ENCODE measurements at regions not wholly inside any gene's neighbourhood (a gene's known extent, or its start where the extent isn't known, plus 50 kb on each side); places are given as distances from the start of the nearest gene placed in this dataset.
A peak's percentile ranks its signal among the peaks of the same experiment; 100 is the strongest.

GRCh38 chr12:91781114-91781513 lies 364.5 kb downstream of the BTG1 start:
- no peak for DNase-seq
- no peak overlapping the region for H3K27ac Mint-ChIP-seq
- H3K4me3 Mint-ChIP-seq: no peak overlapping the region
- peaks cover 1% of the 10 kb centered on the region for H3K36me3 Mint-ChIP-seq
- H3K27me3 Mint-ChIP-seq: no peaks in the 10 kb centered on the region
- H3K4me1 Mint-ChIP-seq: peaks cover 29% of the 10 kb centered on the region
- H3K9me3 Mint-ChIP-seq: peaks cover 2% of the 10 kb centered on the region

GRCh38 chr12:91778938-91779400 lies 366.7 kb downstream of the BTG1 start:
- H3K4me1 Mint-ChIP-seq: peaks cover 31% of the 10 kb centered on the region
- peaks cover 2% of the 10 kb centered on the region for H3K9me3 Mint-ChIP-seq
- H3K27me3 Mint-ChIP-seq: no peaks in the 10 kb centered on the region
- peak overlapping the region; percentile 71 for H3K4me3 Mint-ChIP-seq
- peak; percentile 17 for DNase-seq
- peak overlapping the region; percentile 88 for H3K27ac Mint-ChIP-seq
- H3K36me3 Mint-ChIP-seq: peaks cover 1% of the 10 kb centered on the region

GRCh38 chr12:91778091-91778832 lies 367.4 kb downstream of the BTG1 start:
- no peak for DNase-seq
- Mint-ChIP-seq H3K9me3 (peaks cover 2% of the 10 kb centered on the region), H3K27ac (peak overlapping the region; percentile 88), H3K4me3 (peak overlapping the region; percentile 71), H3K4me1 (peaks cover 29% of the 10 kb centered on the region), H3K27me3 (no peaks in the 10 kb centered on the region), H3K36me3 (peaks cover 1% of the 10 kb centered on the region)

GRCh38 chr12:91777268-91777992 lies 368.2 kb downstream of the BTG1 start:
- Mint-ChIP-seq H3K4me3 (no peak overlapping the region), H3K27me3 (no peaks in the 10 kb centered on the region), H3K9me3 (peaks cover 2% of the 10 kb centered on the region), H3K4me1 (peaks cover 29% of the 10 kb centered on the region), H3K27ac (peak overlapping the region; percentile 88), H3K36me3 (peaks cover 1% of the 10 kb centered on the region)
- no peak for DNase-seq

GRCh38 chr12:91774434-91774921 lies 371.2 kb downstream of the BTG1 start:
- H3K36me3 Mint-ChIP-seq: no peaks in the 10 kb centered on the region
- H3K4me1 Mint-ChIP-seq: peaks cover 28% of the 10 kb centered on the region
- H3K4me3 Mint-ChIP-seq: no peak overlapping the region
- H3K9me3 Mint-ChIP-seq: peaks cover 2% of the 10 kb centered on the region
- H3K27ac Mint-ChIP-seq: no peak overlapping the region
- DNase-seq: no peak
- no peaks in the 10 kb centered on the region for H3K27me3 Mint-ChIP-seq

- no peaks in the 10 kb centered on the region for H3K27me3 Mint-ChIP-seq
- H3K9me3 Mint-ChIP-seq: peaks cover 2% of the 10 kb centered on the region
- no peaks in the 10 kb centered on the region for H3K36me3 Mint-ChIP-seq
- DNase-seq: no peak
- H3K4me3 Mint-ChIP-seq: no peak overlapping the region
- no peak overlapping the region for H3K27ac Mint-ChIP-seq
- peaks cover 22% of the 10 kb centered on the region for H3K4me1 Mint-ChIP-seq
These were observed 371.8 kb downstream of the BTG1 start for GRCh38 chr12:91773749-91774429.

GRCh38 chr12:91772411-91772810 lies 373.2 kb downstream of the BTG1 start:
- no peaks in the 10 kb centered on the region for H3K9me3 Mint-ChIP-seq
- H3K4me3 Mint-ChIP-seq: no peak overlapping the region
- no peaks in the 10 kb centered on the region for H3K36me3 Mint-ChIP-seq
- peaks cover 8% of the 10 kb centered on the region for H3K4me1 Mint-ChIP-seq
- no peak for DNase-seq
- H3K27me3 Mint-ChIP-seq: no peaks in the 10 kb centered on the region
- H3K27ac Mint-ChIP-seq: no peak overlapping the region

- Mint-ChIP-seq H3K4me1 (peaks cover 8% of the 10 kb centered on the region), H3K36me3 (no peaks in the 10 kb centered on the region), H3K9me3 (no peaks in the 10 kb centered on the region), H3K27ac (no peak overlapping the region), H3K27me3 (no peaks in the 10 kb centered on the region), H3K4me3 (no peak overlapping the region)
- DNase-seq: no peak
These were observed 375.9 kb downstream of the BTG1 start for GRCh38 chr12:91769736-91770135.

- Mint-ChIP-seq H3K4me3 (no peak overlapping the region), H3K27ac (no peak overlapping the region), H3K36me3 (no peaks in the 10 kb centered on the region), H3K9me3 (no peaks in the 10 kb centered on the region), H3K4me1 (peaks cover 1% of the 10 kb centered on the region), H3K27me3 (no peaks in the 10 kb centered on the region)
- DNase-seq: no peak
These were observed 378.4 kb downstream of the BTG1 start for GRCh38 chr12:91767237-91767636.

- Mint-ChIP-seq H3K4me1 (peaks cover 1% of the 10 kb centered on the region), H3K27me3 (no peaks in the 10 kb centered on the region), H3K27ac (no peak overlapping the region), H3K9me3 (peaks cover 2% of the 10 kb centered on the region), H3K4me3 (no peak overlapping the region), H3K36me3 (no peaks in the 10 kb centered on the region)
- no peak for DNase-seq
These were observed 379.2 kb downstream of the BTG1 start for GRCh38 chr12:91766454-91766853.

GRCh38 chr12:91763654-91764370 lies 381.8 kb downstream of the BTG1 start:
- no peak for DNase-seq
- Mint-ChIP-seq H3K36me3 (peaks cover 4% of the 10 kb centered on the region), H3K4me1 (peaks cover 1% of the 10 kb centered on the region)

GRCh38 chr12:91753649-91754048 lies 392.0 kb downstream of the BTG1 start:
- H3K4me1 Mint-ChIP-seq: no peaks in the 10 kb centered on the region
- peaks cover 5% of the 10 kb centered on the region for H3K36me3 Mint-ChIP-seq
- H3K27ac Mint-ChIP-seq: no peak overlapping the region
- no peak overlapping the region for H3K4me3 Mint-ChIP-seq
- no peaks in the 10 kb centered on the region for H3K27me3 Mint-ChIP-seq
- H3K9me3 Mint-ChIP-seq: peaks cover 5% of the 10 kb centered on the region
- DNase-seq: no peak

More at GRCh38 chr12:91763654-91764370, 381.8 kb downstream of the BTG1 start:
- no peak overlapping the region for H3K4me3 Mint-ChIP-seq
- H3K9me3 Mint-ChIP-seq: peaks cover 10% of the 10 kb centered on the region
- no peak overlapping the region for H3K27ac Mint-ChIP-seq
- no peaks in the 10 kb centered on the region for H3K27me3 Mint-ChIP-seq

- Mint-ChIP-seq H3K4me1 (no peaks in the 10 kb centered on the region), H3K27me3 (no peaks in the 10 kb centered on the region), H3K9me3 (peaks cover 3% of the 10 kb centered on the region), H3K36me3 (peaks cover 3% of the 10 kb centered on the region), H3K27ac (no peak overlapping the region), H3K4me3 (no peak overlapping the region)
- no peak for DNase-seq
These were observed 398.7 kb downstream of the BTG1 start for GRCh38 chr12:91746976-91747375.

- no peaks in the 10 kb centered on the region for H3K4me1 Mint-ChIP-seq
- no peak for DNase-seq
- no peak overlapping the region for H3K27ac Mint-ChIP-seq
- peaks cover 8% of the 10 kb centered on the region for H3K9me3 Mint-ChIP-seq
- no peaks in the 10 kb centered on the region for H3K27me3 Mint-ChIP-seq
- H3K4me3 Mint-ChIP-seq: no peak overlapping the region
- H3K36me3 Mint-ChIP-seq: no peaks in the 10 kb centered on the region
These were observed 401.0 kb downstream of the BTG1 start for GRCh38 chr12:91744597-91744996.
